Kidney epithelial cell (primary cell): ENCODE measurements at regions not wholly inside any gene's neighbourhood (a gene's known extent, or its start where the extent isn't known, plus 50 kb on each side); places are given as distances from the start of the nearest gene placed in this dataset.

Source experiments
- DNase-seq: peaks from one replicate; pipeline ENCODE4 v3.0.0-alpha.2; 2010; ENCODE audit warnings: low read depth
- H3K27me3 ChIP-seq: 2 replicates; pipeline ENCODE4 v1.6.0; 2011; ENCODE audit warnings: low read length; ENCODE audit not compliant: control insufficient read depth, insufficient read depth
- H3K36me3 ChIP-seq: 2 replicates; pipeline ENCODE4 v1.5.1; 2011; ENCODE audit warnings: low read length; ENCODE audit not compliant: control insufficient read depth, insufficient read depth
- H3K4me3 ChIP-seq: 2 replicates; pipeline ENCODE4 v1.5.1; 2011; ENCODE audit warnings: low read depth, mild to moderate bottlenecking, control low read depth, low read length
- TF ChIP-seq, protein P1 (sequence below): IDR thresholded peaks from 2 replicates; pipeline ENCODE4 v1.5.1; 2011; ENCODE audit warnings: mild to moderate bottlenecking, moderate library complexity, low read length, control low read depth, inconsistent platforms; ENCODE audit not compliant: insufficient read depth, poor library complexity, severe bottlenecking

- H3K4me3 ChIP-seq: no peak overlapping the region
- H3K27me3 ChIP-seq: no peaks in the 10 kb centered on the region
- TF ChIP-seq, protein P1, sequence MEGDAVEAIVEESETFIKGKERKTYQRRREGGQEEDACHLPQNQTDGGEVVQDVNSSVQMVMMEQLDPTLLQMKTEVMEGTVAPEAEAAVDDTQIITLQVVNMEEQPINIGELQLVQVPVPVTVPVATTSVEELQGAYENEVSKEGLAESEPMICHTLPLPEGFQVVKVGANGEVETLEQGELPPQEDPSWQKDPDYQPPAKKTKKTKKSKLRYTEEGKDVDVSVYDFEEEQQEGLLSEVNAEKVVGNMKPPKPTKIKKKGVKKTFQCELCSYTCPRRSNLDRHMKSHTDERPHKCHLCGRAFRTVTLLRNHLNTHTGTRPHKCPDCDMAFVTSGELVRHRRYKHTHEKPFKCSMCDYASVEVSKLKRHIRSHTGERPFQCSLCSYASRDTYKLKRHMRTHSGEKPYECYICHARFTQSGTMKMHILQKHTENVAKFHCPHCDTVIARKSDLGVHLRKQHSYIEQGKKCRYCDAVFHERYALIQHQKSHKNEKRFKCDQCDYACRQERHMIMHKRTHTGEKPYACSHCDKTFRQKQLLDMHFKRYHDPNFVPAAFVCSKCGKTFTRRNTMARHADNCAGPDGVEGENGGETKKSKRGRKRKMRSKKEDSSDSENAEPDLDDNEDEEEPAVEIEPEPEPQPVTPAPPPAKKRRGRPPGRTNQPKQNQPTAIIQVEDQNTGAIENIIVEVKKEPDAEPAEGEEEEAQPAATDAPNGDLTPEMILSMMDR: no peak
- H3K36me3 ChIP-seq: peaks cover 1% of the 10 kb centered on the region
- DNase-seq: no peak
These were observed 174.5 kb upstream of the AKR1E2 start for GRCh38 chr10:4651404-4652037.

DNA sequence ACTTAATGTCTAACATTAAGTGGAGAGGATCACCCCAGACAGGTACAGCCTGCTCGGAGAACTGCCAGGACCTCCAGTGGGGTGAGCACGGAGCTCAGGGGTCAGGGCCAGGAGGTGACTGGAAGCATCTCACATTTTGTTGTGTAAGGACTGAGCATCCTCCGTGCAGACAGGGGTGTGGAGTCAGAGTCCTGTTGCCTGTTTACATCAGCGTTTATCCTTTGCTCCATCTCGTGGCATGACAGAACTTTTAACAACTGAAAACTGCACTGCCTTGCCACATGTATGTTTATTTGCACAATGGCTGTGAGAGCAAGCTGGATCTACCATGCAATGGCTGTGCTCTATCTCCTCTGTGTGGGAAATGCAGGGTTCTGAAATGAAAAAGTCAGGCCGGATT is 175.4 kb upstream of the AKR1E2 start:
- no peak for DNase-seq
- TF ChIP-seq, protein P1: no peak
- H3K36me3 ChIP-seq: peaks cover 1% of the 10 kb centered on the region
- no peak overlapping the region for H3K4me3 ChIP-seq
- no peaks in the 10 kb centered on the region for H3K27me3 ChIP-seq

GRCh38 chr10:4649886-4650508 is 176.0 kb upstream of the AKR1E2 start:
- no peak overlapping the region for H3K4me3 ChIP-seq
- DNase-seq: no peak
- no peaks in the 10 kb centered on the region for H3K36me3 ChIP-seq
- no peaks in the 10 kb centered on the region for H3K27me3 ChIP-seq
- TF ChIP-seq, protein P1: no peak

GRCh38 chr10:4649471-4649870 is 176.5 kb upstream of the AKR1E2 start:
- DNase-seq: no peak
- no peaks in the 10 kb centered on the region for H3K27me3 ChIP-seq
- H3K4me3 ChIP-seq: no peak overlapping the region
- no peaks in the 10 kb centered on the region for H3K36me3 ChIP-seq
- TF ChIP-seq, protein P1: no peak

- DNase-seq: no peak
- H3K4me3 ChIP-seq: no peak overlapping the region
- H3K36me3 ChIP-seq: no peaks in the 10 kb centered on the region
- TF ChIP-seq, protein P1: no peak
- no peaks in the 10 kb centered on the region for H3K27me3 ChIP-seq
These were observed 177.0 kb upstream of the AKR1E2 start for GRCh38 chr10:4648999-4649398.
